ENCODE measurements at regions not wholly inside any gene's neighbourhood (a gene's known extent, or its start where the extent isn't known, plus 50 kb on each side); places are given as distances from the start of the nearest gene placed in this dataset.

DNA sequence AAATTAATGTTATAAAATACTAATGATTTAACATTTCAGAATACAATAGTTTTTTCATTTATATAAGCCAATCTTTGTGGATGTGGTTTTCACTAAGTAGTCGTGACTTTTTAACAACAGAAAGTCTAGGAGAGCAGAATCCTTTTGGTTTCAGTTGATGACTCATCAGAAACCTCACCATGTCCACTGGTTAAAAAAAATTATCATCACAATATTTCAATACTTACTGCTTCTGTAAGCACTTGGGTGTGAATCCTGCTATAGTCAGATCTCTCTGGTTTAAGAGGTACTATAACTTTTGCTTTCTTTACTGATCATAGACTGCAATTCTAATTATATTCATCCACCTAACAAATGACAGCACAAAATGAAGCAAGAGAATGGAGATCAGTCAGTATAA lies 77.2 kb downstream of the MRPS30 start:
- no peak for ATAC-seq
- TF ChIP-seq ZFP30 (CRISPR knock-in tag; IDR thresholded peaks at IDR 0.05) (no peak), GLIS3 (CRISPR knock-in tag; IDR thresholded peaks at IDR 0.05) (no peak), ZNF565 (CRISPR knock-in tag; conservative IDR thresholded peaks at IDR 0.05; ENCODE audit: low read depth) (no peak), ISL1 (CRISPR knock-in tag; IDR thresholded peaks at IDR 0.05) (no peak), OSR1 (CRISPR knock-in tag; IDR thresholded peaks at IDR 0.05) (no peak), ESRRG (CRISPR knock-in tag; IDR thresholded peaks at IDR 0.05) (no peak), CSDC2 (CRISPR knock-in tag; IDR thresholded peaks at IDR 0.05) (no peak), ARNTL (CRISPR knock-in tag; IDR thresholded peaks at IDR 0.05; ENCODE audit: borderline replicate concordance, low read depth) (no peak), TOX (CRISPR knock-in tag; IDR thresholded peaks at IDR 0.05; ENCODE audit: borderline replicate concordance) (no peak), RARB (CRISPR knock-in tag; IDR thresholded peaks at IDR 0.05) (no peak), ZC3H10 (CRISPR knock-in tag; IDR thresholded peaks at IDR 0.05) (no peak), SNAI2 (CRISPR knock-in tag; IDR thresholded peaks at IDR 0.05) (no peak), ZNF8 (CRISPR knock-in tag; IDR thresholded peaks at IDR 0.05) (no peak)
- TF ChIP-seq, protein P1, sequence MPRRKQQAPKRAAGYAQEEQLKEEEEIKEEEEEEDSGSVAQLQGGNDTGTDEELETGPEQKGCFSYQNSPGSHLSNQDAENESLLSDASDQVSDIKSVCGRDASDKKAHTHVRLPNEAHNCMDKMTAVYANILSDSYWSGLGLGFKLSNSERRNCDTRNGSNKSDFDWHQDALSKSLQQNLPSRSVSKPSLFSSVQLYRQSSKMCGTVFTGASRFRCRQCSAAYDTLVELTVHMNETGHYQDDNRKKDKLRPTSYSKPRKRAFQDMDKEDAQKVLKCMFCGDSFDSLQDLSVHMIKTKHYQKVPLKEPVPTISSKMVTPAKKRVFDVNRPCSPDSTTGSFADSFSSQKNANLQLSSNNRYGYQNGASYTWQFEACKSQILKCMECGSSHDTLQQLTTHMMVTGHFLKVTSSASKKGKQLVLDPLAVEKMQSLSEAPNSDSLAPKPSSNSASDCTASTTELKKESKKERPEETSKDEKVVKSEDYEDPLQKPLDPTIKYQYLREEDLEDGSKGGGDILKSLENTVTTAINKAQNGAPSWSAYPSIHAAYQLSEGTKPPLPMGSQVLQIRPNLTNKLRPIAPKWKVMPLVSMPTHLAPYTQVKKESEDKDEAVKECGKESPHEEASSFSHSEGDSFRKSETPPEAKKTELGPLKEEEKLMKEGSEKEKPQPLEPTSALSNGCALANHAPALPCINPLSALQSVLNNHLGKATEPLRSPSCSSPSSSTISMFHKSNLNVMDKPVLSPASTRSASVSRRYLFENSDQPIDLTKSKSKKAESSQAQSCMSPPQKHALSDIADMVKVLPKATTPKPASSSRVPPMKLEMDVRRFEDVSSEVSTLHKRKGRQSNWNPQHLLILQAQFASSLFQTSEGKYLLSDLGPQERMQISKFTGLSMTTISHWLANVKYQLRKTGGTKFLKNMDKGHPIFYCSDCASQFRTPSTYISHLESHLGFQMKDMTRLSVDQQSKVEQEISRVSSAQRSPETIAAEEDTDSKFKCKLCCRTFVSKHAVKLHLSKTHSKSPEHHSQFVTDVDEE (CRISPR knock-in tag; IDR thresholded peaks at IDR 0.05): no peak
- TF ChIP-seq, protein P2, sequence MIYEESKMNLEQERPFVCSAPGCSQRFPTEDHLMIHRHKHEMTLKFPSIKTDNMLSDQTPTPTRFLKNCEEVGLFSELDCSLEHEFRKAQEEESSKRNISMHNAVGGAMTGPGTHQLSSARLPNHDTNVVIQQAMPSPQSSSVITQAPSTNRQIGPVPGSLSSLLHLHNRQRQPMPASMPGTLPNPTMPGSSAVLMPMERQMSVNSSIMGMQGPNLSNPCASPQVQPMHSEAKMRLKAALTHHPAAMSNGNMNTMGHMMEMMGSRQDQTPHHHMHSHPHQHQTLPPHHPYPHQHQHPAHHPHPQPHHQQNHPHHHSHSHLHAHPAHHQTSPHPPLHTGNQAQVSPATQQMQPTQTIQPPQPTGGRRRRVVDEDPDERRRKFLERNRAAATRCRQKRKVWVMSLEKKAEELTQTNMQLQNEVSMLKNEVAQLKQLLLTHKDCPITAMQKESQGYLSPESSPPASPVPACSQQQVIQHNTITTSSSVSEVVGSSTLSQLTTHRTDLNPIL (CRISPR knock-in tag; IDR thresholded peaks at IDR 0.05; ENCODE audit: low read depth): no peak
- TF ChIP-seq, protein P3, sequence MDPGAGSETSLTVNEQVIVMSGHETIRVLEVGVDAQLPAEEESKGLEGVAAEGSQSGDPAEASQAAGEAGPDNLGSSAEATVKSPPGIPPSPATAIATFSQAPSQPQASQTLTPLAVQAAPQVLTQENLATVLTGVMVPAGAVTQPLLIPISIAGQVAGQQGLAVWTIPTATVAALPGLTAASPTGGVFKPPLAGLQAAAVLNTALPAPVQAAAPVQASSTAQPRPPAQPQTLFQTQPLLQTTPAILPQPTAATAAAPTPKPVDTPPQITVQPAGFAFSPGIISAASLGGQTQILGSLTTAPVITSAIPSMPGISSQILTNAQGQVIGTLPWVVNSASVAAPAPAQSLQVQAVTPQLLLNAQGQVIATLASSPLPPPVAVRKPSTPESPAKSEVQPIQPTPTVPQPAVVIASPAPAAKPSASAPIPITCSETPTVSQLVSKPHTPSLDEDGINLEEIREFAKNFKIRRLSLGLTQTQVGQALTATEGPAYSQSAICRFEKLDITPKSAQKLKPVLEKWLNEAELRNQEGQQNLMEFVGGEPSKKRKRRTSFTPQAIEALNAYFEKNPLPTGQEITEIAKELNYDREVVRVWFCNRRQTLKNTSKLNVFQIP (CRISPR knock-in tag; IDR thresholded peaks at IDR 0.05; ENCODE audit: borderline replicate concordance, low read depth): no peak
- TF ChIP-seq, protein P4, sequence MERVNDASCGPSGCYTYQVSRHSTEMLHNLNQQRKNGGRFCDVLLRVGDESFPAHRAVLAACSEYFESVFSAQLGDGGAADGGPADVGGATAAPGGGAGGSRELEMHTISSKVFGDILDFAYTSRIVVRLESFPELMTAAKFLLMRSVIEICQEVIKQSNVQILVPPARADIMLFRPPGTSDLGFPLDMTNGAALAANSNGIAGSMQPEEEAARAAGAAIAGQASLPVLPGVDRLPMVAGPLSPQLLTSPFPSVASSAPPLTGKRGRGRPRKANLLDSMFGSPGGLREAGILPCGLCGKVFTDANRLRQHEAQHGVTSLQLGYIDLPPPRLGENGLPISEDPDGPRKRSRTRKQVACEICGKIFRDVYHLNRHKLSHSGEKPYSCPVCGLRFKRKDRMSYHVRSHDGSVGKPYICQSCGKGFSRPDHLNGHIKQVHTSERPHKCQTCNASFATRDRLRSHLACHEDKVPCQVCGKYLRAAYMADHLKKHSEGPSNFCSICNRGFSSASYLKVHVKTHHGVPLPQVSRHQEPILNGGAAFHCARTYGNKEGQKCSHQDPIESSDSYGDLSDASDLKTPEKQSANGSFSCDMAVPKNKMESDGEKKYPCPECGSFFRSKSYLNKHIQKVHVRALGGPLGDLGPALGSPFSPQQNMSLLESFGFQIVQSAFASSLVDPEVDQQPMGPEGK (CRISPR knock-in tag; IDR thresholded peaks at IDR 0.05; ENCODE audit: borderline replicate concordance): no peak

DNA sequence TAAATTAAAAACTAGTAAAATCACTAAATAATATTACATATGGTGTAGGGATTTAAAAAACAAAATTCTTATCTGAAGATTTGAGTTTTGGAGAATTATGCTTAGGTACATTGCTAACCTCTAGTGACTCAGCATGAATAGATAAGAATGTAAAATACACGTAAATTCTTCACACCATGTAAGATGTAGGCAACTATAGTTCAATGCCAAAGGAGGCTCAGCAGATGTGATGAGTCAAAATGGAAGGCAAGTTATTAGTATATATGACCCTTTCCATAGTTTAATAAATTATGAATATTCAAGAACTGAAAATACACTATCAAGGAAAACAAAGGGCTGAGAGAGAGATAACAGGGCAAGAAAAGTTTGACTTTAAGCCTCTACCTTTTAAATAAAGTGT lies 79.0 kb downstream of the MRPS30 start:
- ATAC-seq: no peak
- TF ChIP-seq ZNF565 (CRISPR knock-in tag; conservative IDR thresholded peaks at IDR 0.05; ENCODE audit: low read depth) (no peak), ZFP3 (CRISPR knock-in tag; IDR thresholded peaks at IDR 0.05) (no peak), ZNF8 (CRISPR knock-in tag; IDR thresholded peaks at IDR 0.05) (no peak), BACH2 (CRISPR knock-in tag; IDR thresholded peaks at IDR 0.05; ENCODE audit: borderline replicate concordance) (no peak), RARB (CRISPR knock-in tag; IDR thresholded peaks at IDR 0.05) (no peak), PPARA (CRISPR knock-in tag; IDR thresholded peaks at IDR 0.05; ENCODE audit: borderline replicate concordance) (no peak), SNAI2 (CRISPR knock-in tag; IDR thresholded peaks at IDR 0.05) (no peak), GLIS3 (CRISPR knock-in tag; IDR thresholded peaks at IDR 0.05) (no peak), TCF4 (CRISPR knock-in tag; IDR thresholded peaks at IDR 0.05; ENCODE audit: borderline replicate concordance) (no peak), ISL1 (CRISPR knock-in tag; IDR thresholded peaks at IDR 0.05) (no peak), ZC3H10 (CRISPR knock-in tag; IDR thresholded peaks at IDR 0.05) (no peak), ESRRG (CRISPR knock-in tag; IDR thresholded peaks at IDR 0.05) (no peak), TOX (CRISPR knock-in tag; IDR thresholded peaks at IDR 0.05; ENCODE audit: borderline replicate concordance) (no peak)
- TF ChIP-seq, protein P1 (CRISPR knock-in tag; IDR thresholded peaks at IDR 0.05): no peak
- TF ChIP-seq, protein P4 (CRISPR knock-in tag; IDR thresholded peaks at IDR 0.05; ENCODE audit: borderline replicate concordance): no peak
- TF ChIP-seq, protein P5, sequence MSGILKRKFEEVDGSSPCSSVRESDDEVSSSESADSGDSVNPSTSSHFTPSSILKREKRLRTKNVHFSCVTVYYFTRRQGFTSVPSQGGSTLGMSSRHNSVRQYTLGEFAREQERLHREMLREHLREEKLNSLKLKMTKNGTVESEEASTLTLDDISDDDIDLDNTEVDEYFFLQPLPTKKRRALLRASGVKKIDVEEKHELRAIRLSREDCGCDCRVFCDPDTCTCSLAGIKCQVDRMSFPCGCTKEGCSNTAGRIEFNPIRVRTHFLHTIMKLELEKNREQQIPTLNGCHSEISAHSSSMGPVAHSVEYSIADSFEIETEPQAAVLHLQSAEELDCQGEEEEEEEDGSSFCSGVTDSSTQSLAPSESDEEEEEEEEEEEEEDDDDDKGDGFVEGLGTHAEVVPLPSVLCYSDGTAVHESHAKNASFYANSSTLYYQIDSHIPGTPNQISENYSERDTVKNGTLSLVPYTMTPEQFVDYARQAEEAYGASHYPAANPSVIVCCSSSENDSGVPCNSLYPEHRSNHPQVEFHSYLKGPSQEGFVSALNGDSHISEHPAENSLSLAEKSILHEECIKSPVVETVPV (CRISPR knock-in tag; IDR thresholded peaks at IDR 0.05): no peak
- TF ChIP-seq, protein P2 (CRISPR knock-in tag; IDR thresholded peaks at IDR 0.05; ENCODE audit: low read depth): no peak

Data from SK-N-SH treated with all-trans-retinoic acid at 6 μM for 48 hours (cell line).